ENCODE measurements at regions not wholly inside any gene's neighbourhood (a gene's known extent, or its start where the extent isn't known, plus 50 kb on each side); places are given as distances from the start of the nearest gene placed in this dataset.
"Not testable (repeated sequence)": the region's sequence is repeated elsewhere in the genome, so short reads cannot be mapped to it uniquely, and the experiment has no call there.

GRCh38 chr20:30288346-30288745 lies 969.1 kb upstream of the DEFB115 start:
- H3K4me3 ChIP-seq (replicated peaks in 1 of 4; ENCODE audit: control extremely low read depth in 1 of 4, insufficient read depth in 1 of 4, low read depth in 3 of 4, low read length in 4 of 4): peak overlapping the region in 1 of 4 experiments; percentile 39
- H3K27me3 ChIP-seq (ENCODE audit: control insufficient read depth, insufficient read depth, low read length): no peaks in the 10 kb centered on the region
- no peak overlapping the region for H2AFZ ChIP-seq (ENCODE audit: low read length)
- DNase-seq (ENCODE audit: low read depth in 2 of 2): peak in 1 of 2 donors; percentile 36
- no peaks in the 10 kb centered on the region for H3K79me2 ChIP-seq (ENCODE audit: control insufficient read depth, insufficient read depth, low read length)
- H3K36me3 ChIP-seq (ENCODE audit: control insufficient read depth, insufficient read depth, low read length): no peaks in the 10 kb centered on the region
- TF ChIP-seq EZH2 (IDR thresholded peaks at IDR 0.05; ENCODE audit: low read length, missing control alignments) (no peak), CTCF (conservative IDR thresholded peaks at IDR 0.05 in 1 of 2, IDR thresholded peaks at IDR 0.05 in 1 of 2; ENCODE audit: low read depth in 1 of 2, low read length in 2 of 2) (no peak)
- no peak overlapping the region for H3K9ac ChIP-seq (ENCODE audit: insufficient read depth, low read length)
- H3K9me3 ChIP-seq (ENCODE audit: control insufficient read depth, insufficient read depth, low read depth, low read length): no peaks in the 10 kb centered on the region
- H4K20me1 ChIP-seq (ENCODE audit: control insufficient read depth, extremely low read depth, insufficient read depth, low read length): no peaks in the 10 kb centered on the region
- H3K4me2 ChIP-seq (ENCODE audit: extremely low read depth, insufficient read depth, low read length): no peak overlapping the region
- no peak overlapping the region for H3K27ac ChIP-seq (ENCODE audit: insufficient read depth, low read length)
- H3K4me1 ChIP-seq (ENCODE audit: control insufficient read depth, extremely low read depth, insufficient read depth, low read length): no peaks in the 10 kb centered on the region

GRCh38 chr20:30289049-30289448 lies 968.4 kb upstream of the DEFB115 start:
- not testable (repeated sequence) for H3K9ac ChIP-seq (ENCODE audit: insufficient read depth, low read length); H3K27ac ChIP-seq (ENCODE audit: insufficient read depth, low read length); H3K9me3 ChIP-seq (ENCODE audit: control insufficient read depth, insufficient read depth, low read depth, low read length); H3K4me2 ChIP-seq (ENCODE audit: extremely low read depth, insufficient read depth, low read length); H2AFZ ChIP-seq (ENCODE audit: low read length); H3K27me3 ChIP-seq (ENCODE audit: control insufficient read depth, insufficient read depth, low read length); H3K79me2 ChIP-seq (ENCODE audit: control insufficient read depth, insufficient read depth, low read length); H3K36me3 ChIP-seq (ENCODE audit: control insufficient read depth, insufficient read depth, low read length); H4K20me1 ChIP-seq (ENCODE audit: control insufficient read depth, extremely low read depth, insufficient read depth, low read length); H3K4me1 ChIP-seq (ENCODE audit: control insufficient read depth, extremely low read depth, insufficient read depth, low read length)
- peak in 1 of 2 donors; percentile 32 for DNase-seq (ENCODE audit: low read depth in 2 of 2)
- peak overlapping the region in 2 of 4 experiments; percentile 41 to 49 for H3K4me3 ChIP-seq (replicated peaks in 1 of 4; ENCODE audit: control extremely low read depth in 1 of 4, insufficient read depth in 1 of 4, low read depth in 3 of 4, low read length in 4 of 4)

- H3K79me2 ChIP-seq (ENCODE audit: control insufficient read depth, insufficient read depth, low read length); H3K9ac ChIP-seq (ENCODE audit: insufficient read depth, low read length); H3K27me3 ChIP-seq (ENCODE audit: control insufficient read depth, insufficient read depth, low read length); H4K20me1 ChIP-seq (ENCODE audit: control insufficient read depth, extremely low read depth, insufficient read depth, low read length); H2AFZ ChIP-seq (ENCODE audit: low read length); H3K4me1 ChIP-seq (ENCODE audit: control insufficient read depth, extremely low read depth, insufficient read depth, low read length); DNase-seq (ENCODE audit: low read depth in 2 of 2); H3K27ac ChIP-seq (ENCODE audit: insufficient read depth, low read length); H3K36me3 ChIP-seq (ENCODE audit: control insufficient read depth, insufficient read depth, low read length); H3K9me3 ChIP-seq (ENCODE audit: control insufficient read depth, insufficient read depth, low read depth, low read length); H3K4me2 ChIP-seq (ENCODE audit: extremely low read depth, insufficient read depth, low read length): not testable (repeated sequence)
- H3K4me3 ChIP-seq (replicated peaks in 1 of 4; ENCODE audit: control extremely low read depth in 1 of 4, insufficient read depth in 1 of 4, low read depth in 3 of 4, low read length in 4 of 4): peak overlapping the region in 2 of 4 experiments; percentile 39 to 49
Measured at GRCh38 chr20:30289711-30290141, 967.7 kb upstream of the DEFB115 start.

- not testable (repeated sequence) for H3K79me2 ChIP-seq (ENCODE audit: control insufficient read depth, insufficient read depth, low read length); H3K27me3 ChIP-seq (ENCODE audit: control insufficient read depth, insufficient read depth, low read length); H3K4me2 ChIP-seq (ENCODE audit: extremely low read depth, insufficient read depth, low read length); H3K27ac ChIP-seq (ENCODE audit: insufficient read depth, low read length); H3K36me3 ChIP-seq (ENCODE audit: control insufficient read depth, insufficient read depth, low read length); H2AFZ ChIP-seq (ENCODE audit: low read length); H3K9me3 ChIP-seq (ENCODE audit: control insufficient read depth, insufficient read depth, low read depth, low read length); H4K20me1 ChIP-seq (ENCODE audit: control insufficient read depth, extremely low read depth, insufficient read depth, low read length); H3K4me1 ChIP-seq (ENCODE audit: control insufficient read depth, extremely low read depth, insufficient read depth, low read length); H3K9ac ChIP-seq (ENCODE audit: insufficient read depth, low read length)
- DNase-seq (ENCODE audit: low read depth in 2 of 2): peak in 1 of 2 donors; percentile 64
- peak in 1 of 2 donors; percentile 14 for TF ChIP-seq CTCF (conservative IDR thresholded peaks at IDR 0.05 in 1 of 2, IDR thresholded peaks at IDR 0.05 in 1 of 2; ENCODE audit: low read depth in 1 of 2, low read length in 2 of 2)
- H3K4me3 ChIP-seq (replicated peaks in 1 of 4; ENCODE audit: control extremely low read depth in 1 of 4, insufficient read depth in 1 of 4, low read depth in 3 of 4, low read length in 4 of 4): peak overlapping the region in 2 of 4 experiments; percentile 39 to 49
Measured at GRCh38 chr20:30290361-30291063, 967.0 kb upstream of the DEFB115 start.

GRCh38 chr20:30291064-30291379 lies 966.4 kb upstream of the DEFB115 start:
- H3K36me3 ChIP-seq (ENCODE audit: control insufficient read depth, insufficient read depth, low read length); H4K20me1 ChIP-seq (ENCODE audit: control insufficient read depth, extremely low read depth, insufficient read depth, low read length); H3K79me2 ChIP-seq (ENCODE audit: control insufficient read depth, insufficient read depth, low read length); H2AFZ ChIP-seq (ENCODE audit: low read length); DNase-seq (ENCODE audit: low read depth in 2 of 2); H3K27ac ChIP-seq (ENCODE audit: insufficient read depth, low read length); H3K9ac ChIP-seq (ENCODE audit: insufficient read depth, low read length); H3K4me2 ChIP-seq (ENCODE audit: extremely low read depth, insufficient read depth, low read length); H3K9me3 ChIP-seq (ENCODE audit: control insufficient read depth, insufficient read depth, low read depth, low read length); H3K4me1 ChIP-seq (ENCODE audit: control insufficient read depth, extremely low read depth, insufficient read depth, low read length); H3K27me3 ChIP-seq (ENCODE audit: control insufficient read depth, insufficient read depth, low read length); H3K4me3 ChIP-seq (replicated peaks in 1 of 4; ENCODE audit: control extremely low read depth in 1 of 4, insufficient read depth in 1 of 4, low read depth in 3 of 4, low read length in 4 of 4): not testable (repeated sequence)

Data from fibroblast of lung (primary cell).